Endometrial microvascular endothelial cells (primary cell): ENCODE measurements at regions not wholly inside any gene's neighbourhood (a gene's known extent, or its start where the extent isn't known, plus 50 kb on each side); places are given as distances from the start of the nearest gene placed in this dataset.

Source experiments
- in situ Hi-C: cut with HindIII; loops from 2 replicates; pipeline ENCODE4 v1.10.0; 2017; ENCODE audit warnings: low sequenced_read_pairs, low pct_unique_long_range_greater_than_20kb; ENCODE audit errors: inconsistent ontology term

DNA sequence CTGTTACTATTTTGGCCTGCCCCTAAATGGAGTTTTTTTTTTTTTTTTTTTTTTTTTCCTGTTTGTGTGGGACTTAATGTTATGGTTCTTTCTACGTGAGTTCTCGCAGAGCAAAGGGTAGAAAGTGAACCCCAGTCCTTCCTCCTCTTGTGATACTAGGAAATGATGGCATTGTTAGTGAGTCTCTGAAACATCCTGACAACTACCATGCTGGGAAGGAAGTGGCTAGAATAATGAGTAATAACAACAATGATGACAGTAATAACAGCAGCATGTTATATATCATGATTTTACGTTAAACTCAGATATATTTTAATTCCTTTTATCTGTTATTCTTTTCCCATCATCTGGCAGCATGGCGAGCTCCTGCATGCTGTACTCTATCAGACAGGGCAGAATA, 216.2 kb upstream of the LINC00305 start:
- in situ Hi-C loops = no loop called here

DNA sequence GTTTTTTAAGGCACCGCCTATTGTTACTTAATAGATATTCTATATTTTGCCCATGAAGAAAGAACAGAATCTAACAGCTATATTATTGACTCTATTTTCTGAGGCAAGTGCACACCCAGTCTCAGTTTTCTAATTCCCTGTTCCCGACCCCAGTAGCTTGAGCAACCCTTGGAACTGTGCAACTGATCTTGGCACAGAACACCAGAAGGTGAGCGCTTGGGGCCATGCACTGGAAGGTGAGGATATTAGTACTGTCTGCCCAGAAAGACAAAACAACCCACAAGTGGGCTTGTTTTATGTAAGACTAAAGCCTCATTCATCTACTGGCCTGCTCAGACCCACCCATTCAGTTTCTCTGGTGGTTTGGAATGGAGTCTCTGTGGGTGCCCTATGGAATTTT, 188.8 kb upstream of the LINC00305 start:
- in situ Hi-C loops = no loop called here

DNA sequence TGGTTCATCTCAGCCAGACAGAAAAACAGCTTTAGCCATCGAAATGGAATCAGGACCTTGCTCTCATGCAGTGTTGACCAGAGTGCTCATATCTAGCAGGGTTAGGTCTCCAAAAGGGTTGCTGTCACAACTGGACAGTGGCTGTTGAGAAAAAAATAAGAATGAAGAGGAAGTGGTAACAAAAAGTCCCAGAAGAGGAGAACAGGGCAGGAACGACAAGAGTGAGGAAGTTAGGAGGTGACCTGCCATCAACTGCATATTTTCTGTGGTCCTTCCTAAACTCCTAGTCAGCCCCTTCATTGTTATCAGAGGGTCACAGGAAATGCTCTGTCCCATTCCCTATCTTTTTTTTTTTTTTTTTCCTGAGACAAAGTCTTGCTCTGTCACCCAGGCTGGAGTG, 188.1 kb upstream of the LINC00305 start:
- in situ Hi-C loops = no loop called here

DNA sequence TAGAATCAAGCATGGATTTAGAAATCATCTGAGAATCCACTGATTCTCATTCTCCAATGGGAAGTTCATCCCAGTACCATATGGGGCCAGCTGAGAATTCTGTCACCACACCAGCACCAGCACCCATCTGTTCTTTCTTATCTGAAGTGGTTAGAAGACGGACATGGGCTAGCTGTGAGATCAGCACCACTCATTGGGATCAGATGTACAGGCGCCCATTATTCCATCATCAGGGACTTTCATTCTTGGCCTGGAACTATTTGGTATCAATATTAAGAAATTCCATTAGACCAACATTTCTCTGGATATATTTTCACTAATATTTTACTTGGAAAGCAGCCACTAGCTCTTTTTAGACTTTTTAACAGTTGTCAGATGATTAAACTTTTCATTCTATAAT, 185.9 kb upstream of the LINC00305 start:
- in situ Hi-C loops = no loop called here

DNA sequence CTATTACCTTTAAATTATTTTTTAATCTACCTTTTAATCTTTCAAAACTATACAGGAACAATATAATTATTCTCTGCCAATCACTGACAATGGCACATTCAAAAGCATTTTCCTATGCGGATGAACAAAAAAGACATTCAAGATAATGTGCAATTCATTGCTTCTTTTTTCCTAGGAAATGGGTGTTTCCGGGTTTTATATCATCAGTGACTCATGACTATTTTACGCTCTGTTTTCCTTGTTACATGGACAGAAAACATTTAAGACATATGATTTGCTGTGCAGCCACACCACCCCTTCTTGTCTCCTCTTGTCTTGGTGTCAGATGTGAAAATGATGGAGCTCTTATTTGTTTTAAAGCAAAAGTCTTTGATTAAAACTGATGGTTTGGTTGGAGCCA, 184.7 kb upstream of the LINC00305 start:
- in situ Hi-C loops = no loop called here

DNA sequence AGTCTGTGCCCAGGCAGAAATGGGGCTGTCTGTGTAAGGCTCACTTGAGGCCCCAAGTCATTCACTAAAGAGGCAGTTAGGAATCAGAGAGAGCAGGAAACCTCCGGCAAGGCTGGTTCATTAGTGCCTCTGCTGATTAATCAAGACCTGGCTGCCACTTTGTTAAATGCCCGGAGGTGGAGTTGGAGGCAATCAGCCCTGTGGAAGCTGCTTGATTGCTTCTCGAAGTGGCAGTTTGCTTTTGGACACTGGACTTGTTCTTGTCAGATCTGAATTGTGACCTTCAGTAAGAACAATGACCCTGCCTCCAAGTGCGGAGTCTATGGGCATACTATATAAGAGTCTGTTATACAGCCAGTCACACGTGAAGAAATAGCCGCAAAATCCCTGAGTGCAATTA, 183.9 kb upstream of the LINC00305 start:
- in situ Hi-C loops = no loop called here

DNA sequence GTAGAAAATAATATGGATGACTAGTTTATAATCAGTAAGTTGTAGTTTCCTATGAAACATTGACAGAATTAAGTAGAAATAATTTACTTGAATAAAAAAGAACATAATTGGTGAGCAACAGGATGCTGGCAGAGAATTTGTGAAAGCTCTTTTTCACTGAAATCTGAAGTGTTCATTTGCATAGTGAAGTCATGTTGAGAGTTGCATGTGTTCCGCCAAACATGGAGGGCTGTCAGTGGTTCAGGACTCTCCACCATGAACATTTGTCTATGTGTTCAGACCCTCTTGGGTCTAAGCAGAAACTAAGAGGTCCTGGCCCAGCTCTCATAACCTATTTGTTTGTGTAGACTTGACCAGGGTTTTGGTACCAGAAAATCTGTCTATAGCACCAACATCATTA, 182.5 kb upstream of the LINC00305 start:
- in situ Hi-C loops = no loop called here

DNA sequence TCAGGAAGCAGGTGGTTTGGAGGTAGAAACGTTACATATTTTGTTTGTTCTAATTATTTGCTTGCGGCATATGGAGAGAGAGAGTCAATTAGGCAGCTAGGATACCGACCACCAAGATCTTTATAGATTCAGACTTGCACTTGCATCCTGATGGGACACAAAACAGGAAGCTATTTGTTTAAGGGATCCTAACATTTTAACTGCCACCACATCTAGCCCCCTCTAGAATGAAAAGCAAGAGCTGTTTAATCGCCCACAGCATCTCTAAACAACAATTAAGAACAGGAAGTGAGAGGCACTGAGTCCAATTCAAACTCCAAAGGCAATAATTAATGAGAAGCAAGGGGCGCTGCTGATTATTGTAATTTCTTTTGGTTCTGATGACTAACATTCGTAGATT, 182.0 kb upstream of the LINC00305 start:
- in situ Hi-C loops = no loop called here

DNA sequence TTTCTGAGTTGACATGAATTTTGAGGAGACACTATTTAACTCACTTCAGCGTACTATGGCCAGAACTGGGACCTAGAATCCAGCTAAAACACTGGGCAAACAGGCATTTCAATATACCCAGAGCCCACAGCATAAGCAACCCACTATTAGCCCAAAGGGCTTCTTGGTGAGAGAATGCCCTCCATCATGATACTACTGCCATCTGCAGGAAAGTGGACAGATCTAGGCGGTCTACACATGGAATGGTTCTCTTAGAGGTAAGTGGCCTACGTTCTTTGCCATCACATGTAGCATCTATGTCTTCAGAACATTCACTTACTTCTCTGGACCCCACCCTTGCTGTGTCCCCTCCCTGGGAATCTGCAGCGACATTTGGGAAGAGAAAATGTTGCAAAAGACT, 181.3 kb upstream of the LINC00305 start:
- in situ Hi-C loops = no loop called here

DNA sequence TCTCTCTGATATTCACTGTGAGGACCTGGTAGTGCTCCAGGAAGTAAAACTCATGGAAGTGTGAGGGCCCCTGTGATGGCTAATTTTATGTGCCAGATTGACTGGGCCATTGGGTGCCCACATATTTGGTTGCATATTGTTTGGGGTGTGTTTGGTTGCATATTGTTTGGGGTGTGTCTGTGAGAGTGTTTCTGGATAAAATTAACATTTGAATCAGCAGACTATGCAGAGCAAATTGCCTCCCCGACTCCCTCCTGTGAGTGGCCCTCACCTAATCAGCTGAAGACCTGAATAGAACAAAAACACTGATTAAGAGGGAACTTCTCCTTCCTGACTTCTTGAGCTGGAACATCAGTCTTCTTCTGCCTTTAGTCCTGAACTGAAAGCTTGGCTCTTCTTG, 173.3 kb upstream of the LINC00305 start:
- in situ Hi-C loops = no loop called here

DNA sequence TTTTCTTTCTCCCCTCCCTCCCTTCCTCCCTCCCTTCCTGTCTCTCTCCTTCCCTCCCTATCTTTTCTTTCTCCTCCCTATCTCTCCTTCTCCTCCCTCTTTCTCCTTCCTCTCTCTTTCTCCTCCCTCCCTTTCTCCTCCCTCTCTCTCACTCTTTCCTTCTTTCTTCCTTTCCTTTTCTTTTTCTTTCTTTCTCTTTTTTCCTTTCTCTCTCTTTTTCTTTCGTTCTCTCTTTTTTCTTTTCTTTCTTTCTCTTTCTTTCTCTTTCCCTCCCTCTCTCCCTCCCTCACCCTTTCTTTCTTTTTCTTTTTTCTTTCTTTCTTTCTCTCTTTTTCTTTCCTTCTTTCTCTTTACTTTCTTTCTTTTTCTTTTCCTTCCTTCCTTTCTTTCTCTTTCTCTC, 169.7 kb upstream of the LINC00305 start:
- in situ Hi-C loops = no loop called here

DNA sequence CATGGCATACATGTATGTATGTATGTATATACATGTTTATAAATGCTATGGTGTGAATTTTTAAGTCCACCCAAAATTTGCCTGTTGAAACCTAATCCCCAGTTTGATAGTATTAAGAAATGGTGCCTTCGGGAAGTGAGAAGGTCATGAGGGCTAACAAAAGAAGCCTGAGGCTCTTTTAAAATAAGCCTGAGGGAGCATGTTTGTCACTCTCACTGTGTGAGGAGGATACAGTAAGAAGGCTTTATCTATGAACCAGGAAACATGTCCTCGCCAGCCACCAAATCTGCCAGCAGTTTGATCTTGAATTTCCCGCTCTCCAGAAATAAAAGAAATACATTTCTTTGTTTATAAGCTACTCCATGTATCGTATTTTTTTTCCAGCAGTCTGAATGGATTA, 163.0 kb upstream of the LINC00305 start:
- in situ Hi-C loops = no loop called here

DNA sequence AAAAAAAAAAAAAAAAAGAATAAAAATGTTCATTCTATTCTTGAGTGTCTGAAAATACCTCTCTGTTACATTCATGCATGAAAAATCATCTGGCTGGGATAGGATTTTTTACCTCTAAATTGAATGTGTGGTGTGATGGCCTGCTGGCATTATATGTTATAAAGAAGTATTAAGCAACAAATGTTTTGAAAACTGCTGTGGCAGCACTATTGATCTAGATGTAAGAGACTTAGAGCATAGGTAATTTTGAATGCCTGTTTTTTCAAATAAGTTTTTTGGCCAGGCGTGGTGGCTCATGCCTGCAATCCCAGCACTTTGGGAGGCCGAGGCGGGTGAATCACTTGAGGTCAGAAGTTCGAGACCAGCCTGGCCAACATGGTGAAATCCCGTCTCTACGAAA, 147.0 kb upstream of the LINC00305 start:
- in situ Hi-C loops = no loop called here

DNA sequence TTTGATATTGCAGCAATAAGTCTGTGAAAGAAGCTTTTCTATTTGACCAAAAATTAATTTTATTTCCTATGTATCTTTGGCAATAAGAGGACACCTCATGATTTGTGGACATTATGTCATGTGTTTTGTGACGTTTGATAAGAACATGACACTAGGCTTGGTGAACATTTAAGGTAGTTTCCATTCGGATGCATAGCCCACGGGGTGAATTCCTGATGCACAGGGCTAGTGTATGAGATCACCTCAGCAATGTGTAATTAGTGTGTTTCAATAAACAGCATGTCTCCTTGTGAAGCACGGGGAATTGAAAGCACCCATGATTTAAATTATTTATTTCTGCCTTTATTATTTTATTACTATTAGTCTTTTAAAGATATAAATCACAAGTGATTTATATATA, 146.1 kb upstream of the LINC00305 start:
- in situ Hi-C loops = no loop called here

DNA sequence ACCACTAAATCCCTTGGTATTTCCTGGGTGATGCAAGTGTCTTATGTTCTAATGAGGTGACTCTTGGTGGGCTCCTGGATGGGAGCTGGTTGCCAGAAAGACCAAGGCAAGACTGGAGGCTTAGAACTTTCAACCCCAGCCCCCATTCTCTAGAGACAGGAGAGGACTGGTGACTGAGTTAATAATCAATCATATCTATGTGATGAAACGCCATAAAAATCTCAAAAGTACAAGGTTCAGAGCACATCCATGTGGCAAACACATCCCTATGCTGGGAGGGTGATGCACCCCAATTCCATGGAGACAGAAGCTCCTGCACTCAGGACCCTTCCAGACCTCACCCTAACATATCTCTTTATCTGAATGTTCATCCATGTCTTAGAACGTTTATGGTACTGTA, 139.5 kb upstream of the LINC00305 start:
- in situ Hi-C loops = no loop called here

DNA sequence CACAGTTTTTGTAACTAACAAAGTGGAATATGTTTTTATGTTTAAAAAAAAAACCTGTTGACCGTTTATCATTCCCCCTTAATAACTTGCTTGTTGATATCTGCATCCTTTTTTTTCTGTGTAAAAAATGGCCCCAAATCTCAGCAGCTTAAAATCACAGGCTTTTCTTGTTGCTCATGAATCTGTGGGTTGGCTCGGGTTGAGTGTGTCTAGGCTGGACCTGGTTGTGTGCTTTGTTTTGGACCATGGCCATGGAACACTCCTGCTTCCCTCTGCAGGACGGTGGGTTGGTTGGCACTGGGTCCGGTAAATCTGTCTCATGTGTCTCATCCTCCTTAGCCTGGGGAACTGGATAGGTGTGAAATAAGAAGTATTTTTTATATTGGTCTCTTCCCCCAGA, 139.0 kb upstream of the LINC00305 start:
- in situ Hi-C loops = no loop called here

DNA sequence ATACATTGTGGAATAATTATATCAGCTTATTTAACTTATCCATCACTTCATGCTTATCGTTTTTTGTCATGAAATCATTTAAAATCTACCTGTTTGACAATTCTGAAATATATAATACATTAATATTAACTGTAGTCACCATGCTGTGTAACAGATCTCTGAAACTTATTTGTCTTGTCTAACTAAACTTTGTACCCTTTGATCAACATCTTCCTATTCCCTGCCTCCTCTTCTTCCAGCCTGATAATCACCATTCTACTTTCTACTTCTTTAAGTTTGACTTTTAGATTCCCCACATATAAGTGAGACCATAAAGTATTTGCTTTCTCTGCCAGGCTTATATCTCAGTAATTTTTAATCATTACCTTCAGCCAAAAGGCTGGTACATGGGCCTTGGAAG, 134.2 kb upstream of the LINC00305 start:
- in situ Hi-C loops = no loop called here

DNA sequence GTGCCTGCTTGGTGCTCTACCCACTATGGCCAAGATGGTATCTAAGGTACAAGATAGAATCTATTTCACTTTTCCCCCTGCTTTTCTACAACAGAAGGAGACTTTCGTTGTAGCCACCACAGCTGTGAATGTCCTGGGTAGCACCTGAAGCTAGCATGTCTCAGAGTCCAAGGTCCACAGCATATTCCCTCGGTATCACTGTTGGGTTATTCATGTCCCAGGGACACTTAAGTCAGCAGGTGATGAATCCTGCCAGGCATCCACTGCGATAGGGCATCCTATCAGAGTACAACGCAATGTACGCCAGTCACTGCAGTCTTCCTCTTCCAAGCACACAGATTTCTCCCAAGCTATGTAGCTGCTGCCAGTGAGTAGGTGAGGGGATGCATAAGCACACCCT, 129.1 kb upstream of the LINC00305 start:
- in situ Hi-C loops = no loop called here

DNA sequence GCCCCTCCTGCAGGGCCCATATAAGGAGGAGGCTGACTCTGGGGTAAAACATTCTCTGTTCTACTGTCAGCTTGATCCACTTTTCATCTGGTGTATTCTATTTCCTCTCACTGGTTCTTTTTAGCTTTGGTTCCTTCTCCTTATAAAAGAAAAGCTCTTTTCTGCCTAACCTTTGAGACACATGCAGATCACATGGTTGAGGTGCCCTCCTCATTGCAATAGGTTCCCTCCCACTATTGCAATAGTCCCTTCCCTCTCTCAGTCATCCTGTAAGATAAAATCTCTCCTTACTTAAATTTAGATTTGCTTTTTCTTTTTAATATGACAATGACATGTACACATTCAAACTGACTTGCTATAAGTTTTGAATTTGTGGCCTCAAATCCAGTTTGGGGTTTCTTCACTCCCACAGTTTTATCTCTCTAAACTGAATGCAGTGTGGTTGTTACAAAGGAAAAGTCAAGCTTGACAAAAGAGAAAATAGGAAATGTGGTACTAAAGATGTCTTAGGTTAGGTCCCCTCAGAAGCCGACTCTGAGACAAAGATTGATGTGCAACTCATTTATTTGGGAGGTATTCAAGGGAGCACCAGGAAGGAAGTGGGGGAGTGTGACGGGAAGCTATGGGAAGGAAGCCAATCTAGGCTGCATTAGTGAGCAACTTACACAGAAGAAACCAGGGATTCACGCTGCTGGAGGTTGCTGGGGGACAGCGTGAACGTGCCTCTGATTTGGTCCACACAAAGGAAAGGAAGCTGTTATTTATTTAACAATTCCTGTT, 127.6 kb upstream of the LINC00305 start:
- in situ Hi-C loops = no loop called here

DNA sequence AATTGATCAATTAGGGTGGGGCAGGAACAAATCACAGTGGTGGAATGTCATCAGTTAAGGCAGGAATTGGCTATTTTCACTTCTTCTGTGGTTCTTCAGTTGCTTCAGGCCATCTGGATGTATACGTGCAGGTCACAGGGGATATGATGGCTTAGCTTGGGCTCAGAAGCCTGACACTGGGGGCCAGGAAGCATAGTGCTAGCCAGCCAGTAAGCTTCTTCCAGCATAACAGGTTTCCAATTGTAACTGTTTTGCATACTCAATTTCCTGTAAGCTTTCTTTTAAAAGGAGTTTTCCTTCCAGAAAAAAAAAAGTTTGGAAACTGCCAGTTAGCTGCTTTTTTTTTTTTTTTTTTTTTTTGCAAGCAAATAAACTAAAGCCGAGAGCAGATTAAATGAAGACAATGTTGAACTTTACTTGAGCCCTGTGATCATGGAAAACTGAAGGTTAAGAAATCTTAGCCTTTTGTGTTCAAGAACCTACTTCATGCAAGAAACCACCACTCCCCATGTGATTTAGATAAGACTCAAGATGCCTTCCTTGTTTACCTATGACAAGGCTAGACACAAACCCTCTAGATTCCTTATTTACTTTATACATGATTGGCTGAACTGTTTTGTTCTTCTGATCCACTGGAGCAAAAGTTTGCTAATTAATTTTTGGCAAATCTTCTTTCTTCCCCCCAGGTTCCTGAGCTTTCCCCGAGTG, 126.9 kb upstream of the LINC00305 start:
- in situ Hi-C loops = no loop called here

DNA sequence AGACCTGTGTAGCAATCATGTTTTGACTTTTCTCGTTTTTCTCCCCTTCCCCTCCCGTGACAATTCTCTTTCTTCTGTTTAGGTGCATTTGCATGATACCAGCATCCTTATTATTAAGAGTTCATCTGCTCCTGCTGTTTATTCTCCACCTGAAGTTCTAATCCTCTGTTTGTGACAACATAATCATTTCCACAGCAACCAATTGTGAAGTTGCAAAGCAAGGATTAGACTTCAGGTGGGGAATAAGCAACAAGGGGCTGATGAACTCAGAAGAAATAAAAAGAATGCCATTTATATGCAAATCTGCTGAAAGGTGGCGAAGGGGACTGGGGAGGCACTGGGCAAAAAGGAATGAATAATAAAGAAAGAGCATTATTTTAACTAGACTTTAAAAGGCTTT, 124.8 kb upstream of the LINC00305 start:
- in situ Hi-C loops = no loop called here
